ENCODE measurements at regions not wholly inside any gene's neighbourhood (a gene's known extent, or its start where the extent isn't known, plus 50 kb on each side); places are given as distances from the start of the nearest gene placed in this dataset.

DNA sequence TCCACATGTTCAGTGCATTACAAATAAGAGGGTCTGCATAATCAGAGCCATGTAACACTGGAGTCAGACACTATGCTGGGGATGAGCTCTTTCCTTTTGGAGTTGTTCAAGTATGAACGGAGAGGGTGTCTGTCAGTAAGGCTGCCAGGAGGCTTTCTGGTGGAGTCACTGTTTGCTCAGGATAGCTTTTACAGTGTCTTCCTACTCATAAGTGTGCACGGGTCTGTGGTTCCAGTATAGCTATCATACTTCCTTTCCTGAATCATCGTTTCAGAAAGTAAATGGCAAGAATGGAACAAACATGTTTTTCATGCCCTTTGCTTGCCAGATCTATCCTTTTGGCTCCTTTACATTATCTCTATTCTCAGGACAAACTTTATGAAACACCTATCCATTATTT is 152.7 kb upstream of the CDH11 start:
- no peak for TF ChIP-seq POLR2A (IDR thresholded peaks at IDR 0.05)
- TF ChIP-seq CTCF (IDR thresholded peaks at IDR 0.05): no peak

All from uterus (tissue), 2 donors.